GM12872 (cell line): ENCODE measurements at regions not wholly inside any gene's neighbourhood (a gene's known extent, or its start where the extent isn't known, plus 50 kb on each side); places are given as distances from the start of the nearest gene placed in this dataset.

Experiments used
- CTCF ChIP-seq: IDR thresholded peaks from 3 replicates; pipeline ENCODE4 v1.5.1; 2011; ENCODE audit warnings: low read depth, mild to moderate bottlenecking, low read length, moderate library complexity; ENCODE audit not compliant: insufficient read depth

- TF ChIP-seq CTCF: no peak
Observed at GRCh38 chr7:67857698-67858097, 861.1 kb downstream of the TYW1 start.

GRCh38 chr7:67858931-67859330, 862.3 kb downstream of the TYW1 start:
- TF ChIP-seq CTCF: no peak

- TF ChIP-seq CTCF: no peak
Observed at GRCh38 chr7:67863911-67864310, 867.3 kb downstream of the TYW1 start.

GRCh38 chr7:67866054-67866453, 869.4 kb downstream of the TYW1 start:
- TF ChIP-seq CTCF: no peak

- TF ChIP-seq CTCF: no peak
Observed at GRCh38 chr7:67866812-67867211, 870.2 kb downstream of the TYW1 start.

- no peak for TF ChIP-seq CTCF
Observed at GRCh38 chr7:67870396-67870795, 873.8 kb downstream of the TYW1 start.

GRCh38 chr7:67875558-67875957, 878.9 kb downstream of the TYW1 start:
- TF ChIP-seq CTCF: no peak

GRCh38 chr7:67878808-67879207, 882.2 kb downstream of the TYW1 start:
- TF ChIP-seq CTCF: no peak
